NCI-H446 (cell line): ENCODE measurements at regions not wholly inside any gene's neighbourhood (a gene's known extent, or its start where the extent isn't known, plus 50 kb on each side); places are given as distances from the start of the nearest gene placed in this dataset.
"Not testable (repeated sequence)": the region's sequence is repeated elsewhere in the genome, so short reads cannot be mapped to it uniquely, and the experiment has no call there.

Experiments used
- DNase-seq, 2 experiments: peaks; one replicate each; lab custom pipeline; 2025; lab: John Stamatoyannopoulos, UW

GRCh38 chr6:84635081-84635761, 129.2 kb downstream of the TBX18 start:
- DNase-seq = no peak

- DNase-seq = no peak
Measured at GRCh38 chr6:84633771-84634170, 130.6 kb downstream of the TBX18 start.

- not testable (repeated sequence) for DNase-seq
Measured at GRCh38 chr6:84626527-84626926, 137.9 kb downstream of the TBX18 start.

GRCh38 chr6:84625506-84625905, 138.9 kb downstream of the TBX18 start:
- no peak for DNase-seq

- no peak for DNase-seq
Measured at GRCh38 chr6:84623956-84624680, 140.3 kb downstream of the TBX18 start.

- no peak for DNase-seq
Measured at GRCh38 chr6:84618836-84619235, 145.6 kb downstream of the TBX18 start.

GRCh38 chr6:84618046-84618752, 146.2 kb downstream of the TBX18 start:
- no peak for DNase-seq

GRCh38 chr6:84615987-84616386, 148.4 kb downstream of the TBX18 start:
- no peak for DNase-seq

GRCh38 chr6:84615113-84615850, 149.1 kb downstream of the TBX18 start:
- DNase-seq = no peak

- DNase-seq = no peak
Measured at GRCh38 chr6:84606860-84607259, 157.5 kb downstream of the TBX18 start.

GRCh38 chr6:84605298-84605697, 159.1 kb downstream of the TBX18 start:
- DNase-seq = no peak

- no peak for DNase-seq
Measured at GRCh38 chr6:84601366-84601765, 163.0 kb downstream of the TBX18 start.

GRCh38 chr6:84599991-84600390, 164.4 kb downstream of the TBX18 start:
- DNase-seq = no peak

- DNase-seq = no peak
Measured at GRCh38 chr6:84597238-84597875, 167.0 kb downstream of the TBX18 start.

- no peak for DNase-seq
Measured at GRCh38 chr6:84596488-84596887, 167.9 kb downstream of the TBX18 start.

- no peak for DNase-seq
Measured at GRCh38 chr6:84588697-84589080, 175.7 kb downstream of the TBX18 start.

GRCh38 chr6:84587994-84588696, 176.3 kb downstream of the TBX18 start:
- not testable (repeated sequence) for DNase-seq

GRCh38 chr6:84587202-84587940, 177.0 kb downstream of the TBX18 start:
- not testable (repeated sequence) for DNase-seq

- DNase-seq = no peak
Measured at GRCh38 chr6:84583784-84584183, 180.6 kb downstream of the TBX18 start.

GRCh38 chr6:84582997-84583396, 181.4 kb downstream of the TBX18 start:
- DNase-seq = no peak
